ENCODE measurements at regions not wholly inside any gene's neighbourhood (a gene's known extent, or its start where the extent isn't known, plus 50 kb on each side); places are given as distances from the start of the nearest gene placed in this dataset.
"Not testable (repeated sequence)": the region's sequence is repeated elsewhere in the genome, so short reads cannot be mapped to it uniquely, and the experiment has no call there.

- peak; percentile 88 for DNase-seq
Observed at GRCh38 chr6:14542670-14543366, 425.2 kb downstream of the CD83 start.

GRCh38 chr6:14543971-14544585, 426.5 kb downstream of the CD83 start:
- DNase-seq: no peak

- no peak for DNase-seq
Observed at GRCh38 chr6:14544666-14545065, 427.1 kb downstream of the CD83 start.

DNA sequence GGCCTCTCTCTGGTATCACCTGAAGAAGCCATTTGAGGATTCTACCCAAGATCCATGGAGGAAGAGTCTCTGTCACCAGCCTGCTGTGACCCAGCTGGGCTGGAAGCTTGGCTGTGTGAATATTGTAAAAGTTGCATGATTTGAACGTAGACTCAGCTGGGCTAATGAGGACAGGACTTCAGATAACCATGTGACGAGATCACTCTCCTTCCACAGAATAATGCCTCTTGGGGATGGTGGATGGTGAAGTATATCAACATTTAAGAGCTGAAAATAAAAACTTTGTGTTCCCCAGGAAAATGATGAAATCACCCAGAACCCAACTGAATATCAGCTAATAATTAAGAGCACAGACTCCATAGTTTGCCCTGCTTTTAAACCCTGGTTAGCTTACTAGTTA, 427.9 kb downstream of the CD83 start:
- no peak for DNase-seq

DNA sequence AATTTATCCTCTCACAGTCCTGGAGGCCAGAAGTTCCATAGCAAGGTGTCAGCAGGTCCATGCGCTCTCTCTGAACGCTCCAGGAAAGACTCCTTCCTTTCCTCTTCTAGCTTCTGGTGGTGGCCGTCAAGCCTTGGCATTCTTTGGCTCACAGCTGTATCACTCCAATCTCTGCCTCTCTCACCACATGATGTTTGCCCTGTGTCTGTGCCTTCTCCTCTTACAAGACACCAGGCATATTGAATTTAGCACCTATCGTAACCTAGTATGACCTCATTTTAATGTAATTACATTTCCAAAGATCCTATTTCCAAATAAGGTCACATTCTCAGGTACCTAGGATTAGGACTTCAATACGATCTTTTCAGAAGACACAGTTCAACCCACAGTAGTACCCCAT, 428.5 kb downstream of the CD83 start:
- DNase-seq: no peak

DNA sequence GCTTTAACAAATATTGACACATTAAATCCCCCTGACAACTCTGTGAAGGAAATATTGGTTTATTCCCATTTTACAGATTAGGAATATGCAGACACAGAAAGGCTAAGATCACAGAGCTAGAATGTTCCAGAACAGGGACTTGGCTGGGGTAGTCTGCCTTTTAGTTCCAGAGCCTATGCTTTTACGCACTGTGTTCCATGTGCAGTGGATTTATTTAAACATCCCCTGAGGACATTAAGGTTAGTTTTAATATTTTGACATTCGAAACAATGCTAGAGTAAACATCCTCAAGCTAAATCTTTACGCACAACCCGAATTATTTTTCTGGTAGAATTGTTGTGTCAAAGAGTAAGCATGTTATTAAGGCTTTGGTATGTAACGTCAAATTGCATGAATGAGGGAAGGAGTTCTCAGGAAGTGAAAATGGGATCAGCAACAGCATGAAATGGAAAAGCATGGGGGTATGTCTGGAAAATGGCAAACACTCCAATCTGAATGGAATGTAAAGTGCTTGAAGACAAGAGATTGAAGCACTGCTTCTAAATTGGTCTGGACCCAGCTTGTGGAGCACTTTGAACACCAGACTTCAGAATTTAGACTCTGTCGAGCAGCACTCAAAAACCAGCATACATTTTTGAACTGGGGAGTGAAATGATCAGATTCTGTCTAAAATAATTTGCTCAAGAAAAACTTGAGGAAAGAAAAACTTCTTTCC, 429.9 kb downstream of the CD83 start:
- no peak for DNase-seq

DNA sequence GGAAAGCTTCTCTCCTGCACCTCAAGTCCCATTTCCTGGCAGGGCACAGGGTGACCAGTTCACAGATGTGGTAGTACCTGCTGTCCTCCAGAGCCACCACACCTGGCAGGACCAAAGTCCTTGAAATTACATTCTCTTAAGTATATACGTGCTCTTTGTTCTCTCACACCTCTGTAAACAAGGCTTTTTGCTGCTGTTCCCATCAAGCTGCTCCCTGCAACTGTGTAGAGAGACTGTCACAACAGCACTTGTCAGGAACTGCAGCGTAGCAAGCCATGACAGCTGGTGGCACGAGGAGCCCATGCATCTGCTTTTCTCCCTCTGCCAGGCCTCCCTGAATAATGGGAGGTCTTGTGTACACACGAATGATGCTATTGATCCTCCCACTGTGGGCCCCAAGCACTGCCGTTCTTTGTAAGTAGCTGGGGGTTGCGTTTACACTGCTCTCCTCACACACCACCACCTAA, 431.8 kb downstream of the CD83 start:
- no peak for DNase-seq

GRCh38 chr6:14549871-14550270, 432.3 kb downstream of the CD83 start:
- no peak for DNase-seq

DNA sequence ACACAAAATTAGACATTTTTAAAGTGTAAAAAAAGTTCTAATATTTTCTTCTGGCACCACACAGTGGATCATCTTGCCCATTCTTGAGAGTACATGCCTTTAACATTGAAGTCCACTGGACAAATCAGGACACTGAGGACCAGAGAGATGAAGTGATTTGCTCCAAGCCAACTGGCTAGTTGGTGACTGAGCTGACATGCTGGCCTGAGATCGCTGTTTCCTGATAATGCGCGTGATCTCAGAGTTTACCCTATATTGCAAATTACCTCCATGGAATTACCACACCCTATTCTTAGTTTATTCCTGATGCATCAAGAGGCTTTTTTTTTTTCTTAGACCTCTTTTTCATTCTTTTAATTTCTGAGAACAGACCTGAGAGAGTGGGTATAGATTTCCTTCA, 432.8 kb downstream of the CD83 start:
- no peak for DNase-seq

DNA sequence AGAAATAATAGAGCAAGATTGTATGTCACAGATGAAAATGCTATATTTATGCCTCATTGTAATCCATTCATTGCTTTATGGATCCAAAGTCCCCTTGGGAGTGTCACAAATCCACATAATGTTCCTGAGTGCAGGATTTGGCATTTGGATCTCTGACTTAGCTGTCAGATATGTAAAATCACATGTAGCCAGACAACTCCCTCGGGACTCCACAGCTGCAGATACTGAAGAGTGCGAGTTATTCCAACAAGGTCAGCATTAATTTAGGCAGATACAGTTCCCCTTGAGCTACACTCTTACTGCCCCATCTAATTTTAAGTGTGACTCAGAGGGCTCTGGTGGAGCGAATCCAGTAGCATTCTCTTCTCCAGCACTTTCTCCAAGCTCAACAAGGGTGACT, 433.2 kb downstream of the CD83 start:
- DNase-seq: no peak

DNA sequence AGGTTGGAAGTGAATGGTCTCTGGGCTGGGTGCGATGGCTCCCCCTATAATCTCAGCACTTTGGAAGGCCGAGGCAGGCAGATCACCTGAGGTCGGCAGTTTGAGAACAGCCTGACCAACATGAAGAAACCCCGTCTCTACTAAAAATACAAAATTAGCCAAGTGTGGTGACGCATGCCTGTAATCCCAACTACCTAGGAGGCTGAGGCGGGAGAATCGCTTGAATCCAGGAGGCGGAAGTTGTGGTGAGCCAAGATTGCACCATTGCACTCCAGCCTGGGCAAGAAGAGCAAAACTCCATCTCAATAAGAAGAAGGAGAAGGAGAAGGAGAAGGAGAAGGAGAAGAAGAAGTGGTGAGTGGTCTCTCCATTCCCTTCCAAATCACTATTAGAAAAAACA, 434.0 kb downstream of the CD83 start:
- not testable (repeated sequence) for DNase-seq

GRCh38 chr6:14552891-14553290, 435.3 kb downstream of the CD83 start:
- no peak for DNase-seq

DNA sequence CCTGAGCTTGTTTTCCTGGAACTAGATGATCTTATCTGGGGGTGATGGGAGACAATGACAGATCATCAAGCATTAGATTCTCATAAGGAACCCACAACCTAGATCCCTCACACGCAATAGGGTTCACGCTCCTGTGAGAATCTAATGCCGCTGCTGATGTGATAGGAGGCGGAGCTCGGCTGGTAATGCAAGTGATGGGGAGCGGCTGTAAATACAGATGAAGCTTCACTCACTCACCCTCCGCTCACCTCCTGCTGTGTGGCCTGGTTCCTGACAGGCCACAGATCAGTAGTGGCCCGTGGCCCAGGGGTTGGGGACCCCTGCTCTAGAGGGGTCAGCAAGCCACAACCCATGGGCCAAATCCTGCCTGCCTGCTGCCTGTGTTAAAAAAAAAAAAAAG, 435.9 kb downstream of the CD83 start:
- no peak for DNase-seq

DNA sequence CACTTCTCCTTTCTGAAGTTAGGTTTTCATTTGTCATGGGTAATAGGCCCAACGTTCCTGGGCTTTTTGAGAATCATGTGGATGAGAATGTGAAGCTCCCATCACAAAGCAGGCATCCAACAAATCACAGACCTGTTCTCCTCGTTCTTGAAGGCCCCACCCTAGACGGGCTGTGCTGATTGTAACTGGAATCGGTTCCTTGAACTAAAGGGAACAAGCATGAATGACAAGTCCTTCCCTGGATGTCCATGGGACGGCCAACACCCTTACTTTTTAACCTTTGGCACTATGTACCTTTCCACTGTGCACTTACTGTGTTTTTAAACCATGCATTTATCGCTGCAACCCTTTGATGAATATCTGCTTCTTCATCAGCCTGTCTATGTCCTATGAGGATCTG, 438.2 kb downstream of the CD83 start:
- no peak for DNase-seq

GRCh38 chr6:14559746-14560536, 442.4 kb downstream of the CD83 start:
- no peak for DNase-seq

GRCh38 chr6:14561563-14561962, 444.0 kb downstream of the CD83 start:
- not testable (repeated sequence) for DNase-seq

GRCh38 chr6:14567842-14568241, 450.3 kb downstream of the CD83 start:
- no peak for DNase-seq

DNA sequence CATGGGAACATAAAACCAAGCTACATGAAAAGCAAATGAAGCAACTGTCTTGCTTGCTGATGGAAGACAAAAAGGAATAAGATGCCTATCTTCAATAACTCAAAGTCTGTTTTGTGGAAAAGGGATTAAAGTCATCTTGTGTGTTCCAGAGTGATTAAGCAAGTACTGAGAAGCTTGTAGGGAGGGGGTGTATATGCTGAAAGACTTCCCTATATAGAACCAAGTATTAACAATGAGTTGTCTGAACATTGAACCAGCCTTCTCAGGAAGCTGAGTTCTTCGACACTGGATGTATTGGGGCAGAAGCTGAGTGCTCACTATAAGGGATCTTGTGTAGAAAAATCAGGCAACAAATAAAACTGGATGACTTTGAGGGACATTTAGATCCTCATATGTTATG, 451.8 kb downstream of the CD83 start:
- no peak for DNase-seq

DNA sequence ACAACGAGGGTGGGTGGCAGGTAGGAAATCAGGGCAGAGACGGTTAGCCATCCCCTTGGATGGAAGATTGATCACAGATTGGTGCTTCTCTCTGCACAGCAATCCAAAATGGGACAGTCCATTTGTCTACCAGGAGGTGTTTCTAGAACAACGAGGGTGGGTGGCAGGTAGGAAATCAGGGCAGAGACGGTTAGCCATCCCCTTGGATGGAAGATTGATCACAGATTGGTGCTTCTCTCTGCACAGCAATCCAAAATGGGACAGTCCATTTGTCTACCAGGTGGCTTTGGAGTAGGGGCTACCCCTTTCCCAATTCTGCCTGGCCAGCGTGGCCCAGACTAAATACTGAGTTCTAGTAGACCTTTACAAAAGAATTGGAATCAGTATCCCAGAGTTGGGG, 452.3 kb downstream of the CD83 start:
- DNase-seq: not testable (repeated sequence)

GRCh38 chr6:14571001-14571400, 453.4 kb downstream of the CD83 start:
- no peak for DNase-seq

DNA sequence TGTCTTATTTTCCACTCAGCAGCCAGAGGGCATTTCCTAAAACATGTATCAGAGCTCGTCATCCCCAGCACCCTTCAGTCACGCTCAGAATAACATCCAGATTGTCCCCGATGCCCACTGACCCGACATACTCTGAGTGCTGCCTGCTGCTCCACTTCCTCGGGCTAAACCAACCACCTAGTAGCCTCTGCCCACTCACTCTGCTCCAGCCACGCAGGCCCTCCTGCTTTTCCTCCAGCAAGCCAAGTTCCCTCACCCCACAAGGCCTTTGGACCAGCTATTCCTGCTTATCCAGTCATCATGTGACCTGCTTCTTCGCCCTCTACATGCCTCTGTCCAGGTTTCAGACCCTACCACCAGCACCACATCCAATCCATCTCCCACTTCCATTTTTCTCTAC, 454.2 kb downstream of the CD83 start:
- DNase-seq: no peak

DNA sequence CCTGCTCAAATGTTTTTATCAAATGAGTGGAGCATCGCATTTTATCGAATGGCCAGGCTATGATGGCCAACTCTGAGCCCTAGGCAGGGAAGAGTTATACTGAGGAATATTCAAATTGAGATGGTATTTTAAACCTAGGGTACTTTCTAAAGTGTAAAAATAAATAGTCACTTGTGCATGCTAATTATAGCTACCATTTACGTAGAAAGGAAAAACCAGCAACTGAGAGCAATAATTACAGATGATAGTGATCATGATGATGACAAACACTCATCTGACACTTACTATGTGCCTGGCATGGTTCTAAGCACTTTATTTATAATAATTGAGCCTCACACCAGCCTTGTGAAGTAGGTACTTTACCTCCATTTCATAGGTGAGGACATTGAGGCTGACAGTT, 455.7 kb downstream of the CD83 start:
- DNase-seq: no peak

GRCh38 chr6:14573703-14574290, 456.2 kb downstream of the CD83 start:
- DNase-seq: no peak

Measured in stimulated activated CD4-positive, alpha-beta T cell treated with anti-CD3 and anti-CD28 coated beads, Interleukin-1b, Interleukin-23, amount 100 ng/mL, for 48 hours (primary cell).